SK-N-SH (cell line): ENCODE measurements at regions not wholly inside any gene's neighbourhood (a gene's known extent, or its start where the extent isn't known, plus 50 kb on each side); places are given as distances from the start of the nearest gene placed in this dataset.

Experiments
- CTCF ChIA-PET: fragments of 300-600, 350-600 bp; formaldehyde crosslinking; extraction: SDS; loops from one replicate; lab custom pipeline; 2021; lab: Yijun Ruan, JAX
- POLR2A ChIA-PET: fragments of 350-600 bp; sonication (Branson Sonifier 250); formaldehyde crosslinking; extraction: SDS; loops from one replicate; lab custom pipeline; 2020; ENCODE audit warnings: antibody characterized with exemption, inconsistent platforms; lab: Yijun Ruan, JAX
- DNase-seq: peaks from one replicate; pipeline ENCODE4 v3.0.0; 2012
- H2AFZ ChIP-seq: fragments of 200-600 bp; sonication (generic); 2 replicates; pipeline ENCODE4 v1.8.1; 2016; ENCODE audit warnings: antibody characterized with exemption, mild to moderate bottlenecking, low read depth
- H3F3A ChIP-seq: fragments of 200-600 bp; sonication (generic); replicated peaks from 2 replicates; pipeline ENCODE3; 2016; ENCODE audit warnings: antibody characterized with exemption, mild to moderate bottlenecking; ENCODE audit not compliant: insufficient read depth
- H3K27ac ChIP-seq, 2 experiments: fragments of 200-500 bp in 1 of 2; fragments of 200-600 bp in 1 of 2; sonication (Bioruptor generic) in 1 of 2; sonication (generic), shearing (Covaris generic) in 1 of 2; 2 replicates each; pipeline versions ENCODE4 v1.5.1 to v1.6.1; 2014 to 2016; ENCODE audit warnings: low read depth in 2 of 2, inconsistent platforms in 1 of 2, low read length in 1 of 2, mild to moderate bottlenecking in 1 of 2, mixed read lengths in 1 of 2
- H3K27me3 ChIP-seq: fragments of 200-600 bp; sonication (generic), shearing (Covaris generic); 2 replicates; pipeline ENCODE4 v1.6.1; 2016; ENCODE audit warnings: mixed run types; ENCODE audit not compliant: insufficient read depth
- H3K36me3 ChIP-seq, 2 experiments: fragments of 200-500 bp in 1 of 2; fragments of 200-600 bp in 1 of 2; sonication (Bioruptor generic) in 1 of 2; sonication (generic) in 1 of 2; replicated peaks in 1 of 2; 2 replicates each; pipeline versions ENCODE3 to v1.5.1; 2014 to 2016; ENCODE audit warnings: low read length in 1 of 2, mild to moderate bottlenecking in 1 of 2; ENCODE audit not compliant: insufficient read depth in 2 of 2, control insufficient read depth in 1 of 2
- H3K4me1 ChIP-seq, 2 experiments: fragments of 200-500 bp in 1 of 2; fragments of 200-600 bp in 1 of 2; sonication (Bioruptor generic) in 1 of 2; sonication (generic), shearing (Covaris generic) in 1 of 2; 2 replicates each; pipeline versions ENCODE4 v1.5.1 to v1.6.1; 2014 to 2016; ENCODE audit warnings: low read depth in 1 of 2, low read length in 1 of 2, mixed run types in 1 of 2; ENCODE audit not compliant: insufficient read depth in 2 of 2, control insufficient read depth in 1 of 2
- H3K4me2 ChIP-seq: fragments of 200-600 bp; sonication (generic), shearing (Covaris generic); 2 replicates; pipeline ENCODE4 v1.6.1; 2017; ENCODE audit warnings: mixed run types
- H3K4me3 ChIP-seq, 2 experiments: fragments of 200-500 bp in 1 of 2; fragments of 200-600 bp in 1 of 2; sonication (Bioruptor generic) in 1 of 2; sonication (generic), shearing (Covaris generic) in 1 of 2; 2 replicates each; pipeline versions ENCODE4 v1.5.1 to v1.8.1; 2014 to 2016; ENCODE audit warnings: low read depth in 2 of 2, inconsistent platforms in 1 of 2, low read length in 1 of 2, mild to moderate bottlenecking in 1 of 2, mixed read lengths in 1 of 2, moderate library complexity in 1 of 2
- H3K79me2 ChIP-seq: fragments of 200-600 bp; sonication (generic); 2 replicates; pipeline ENCODE4 v1.8.1; 2017; ENCODE audit warnings: mild to moderate bottlenecking; ENCODE audit not compliant: insufficient read depth
- H3K9ac ChIP-seq: fragments of 200-600 bp; sonication (generic); 2 replicates; pipeline ENCODE4 v1.6.1; 2017; ENCODE audit warnings: mixed run types
- H3K9me2 ChIP-seq: fragments of 200-600 bp; sonication (generic); 2 replicates; pipeline ENCODE4 v1.6.1; 2017; ENCODE audit warnings: mixed run types
- H3K9me3 ChIP-seq: fragments of 200-600 bp; sonication (generic); 2 replicates; pipeline ENCODE4 v1.6.1; 2017; ENCODE audit warnings: mixed run types, mild to moderate bottlenecking, moderate library complexity
- H4K20me1 ChIP-seq: fragments of 200-600 bp; sonication (generic); 2 replicates; pipeline ENCODE4 v1.6.1; 2017; ENCODE audit warnings: mild to moderate bottlenecking, mixed run types; ENCODE audit not compliant: insufficient read depth
- EP300 ChIP-seq, 2 experiments: IDR thresholded peaks; 2 replicates each; pipeline versions ENCODE4 v1.4.0 to v1.6.1; 2012; ENCODE audit warnings: borderline replicate concordance in 1 of 2, low read depth in 1 of 2, low read length in 1 of 2
- EZH2phosphoT487 ChIP-seq: fragments of 200-600 bp; sonication (generic); IDR thresholded peaks from 2 replicates; pipeline ENCODE4 v1.6.1; 2017; ENCODE audit warnings: low read depth, mixed run types, mild to moderate bottlenecking, antibody characterized with exemption, moderate library complexity, borderline replicate concordance
- FOXJ3 ChIP-seq: sonication (generic); formaldehyde crosslinking; IDR thresholded peaks from 2 replicates; pipeline ENCODE4 v1.5.1; 2020; ENCODE audit warnings: mild to moderate bottlenecking, missing genetic modification reagents
- FOXM1 ChIP-seq: IDR thresholded peaks from 2 replicates; pipeline ENCODE4 v1.4.0; 2012; ENCODE audit warnings: low read depth, mild to moderate bottlenecking
- GABPA ChIP-seq: IDR thresholded peaks from 2 replicates; pipeline ENCODE4 v1.4.0; 2012; ENCODE audit warnings: low read depth, mild to moderate bottlenecking
- IRF3 ChIP-seq: fragments of 150-350 bp; IDR thresholded peaks from 2 replicates; pipeline ENCODE4 v1.6.1; 2016; ENCODE audit warnings: mild to moderate bottlenecking, low read depth, low read length
- MAX ChIP-seq: IDR thresholded peaks from 2 replicates; pipeline ENCODE4 v1.4.0; 2012; ENCODE audit warnings: low read depth
- NFIC ChIP-seq: IDR thresholded peaks from 2 replicates; pipeline ENCODE4 v1.4.0; 2012; ENCODE audit warnings: borderline replicate concordance
- NRF1 ChIP-seq: IDR thresholded peaks from 2 replicates; pipeline ENCODE4 v1.6.1; 2012; ENCODE audit warnings: low read depth, mild to moderate bottlenecking, low read length
- PBX3 ChIP-seq: IDR thresholded peaks from 2 replicates; pipeline ENCODE4; 2012
- REST ChIP-seq: IDR thresholded peaks from 2 replicates; pipeline ENCODE4 v1.6.1; 2012; ENCODE audit warnings: mild to moderate bottlenecking, low read depth, low read length, moderate library complexity
- RXRA ChIP-seq: IDR thresholded peaks from 2 replicates; pipeline ENCODE4 v1.4.0; 2012; ENCODE audit warnings: low read depth, mild to moderate bottlenecking, borderline replicate concordance
- SIN3A ChIP-seq: IDR thresholded peaks from 2 replicates; pipeline ENCODE4 v1.6.1; 2012; ENCODE audit warnings: low read depth, mild to moderate bottlenecking, low read length, moderate library complexity, borderline replicate concordance
- TAF1 ChIP-seq: IDR thresholded peaks from 2 replicates; pipeline ENCODE4 v1.6.1; 2012; ENCODE audit warnings: low read depth, mild to moderate bottlenecking, low read length, moderate library complexity, borderline replicate concordance
- USF1 ChIP-seq: IDR thresholded peaks from 2 replicates; pipeline ENCODE4 v1.4.0; 2012; ENCODE audit warnings: low read depth, borderline replicate concordance
- YY1 ChIP-seq: IDR thresholded peaks from 2 replicates; pipeline ENCODE4 v1.4.0; 2012; ENCODE audit warnings: low read depth, mild to moderate bottlenecking
- ZBTB33 ChIP-seq: IDR thresholded peaks from 2 replicates; pipeline ENCODE4 v1.4.0; 2012; ENCODE audit warnings: low read depth, borderline replicate concordance
- WGBS: methylation state at CpG from one replicate; pipeline ENCODE4 v1.1.6; 2017; ENCODE audit warnings: low lambda C conversion rate; 5-methylcytosine and 5-hydroxymethylcytosine counted together

- CTCF ChIA-PET: no interaction called here
- Histone ChIP-seq H3K9me3 (no peaks in the 10 kb centered on the region), H4K20me1 (no peaks in the 10 kb centered on the region), H2AFZ (no peak overlapping the region), H3K4me3 (no peak overlapping the region), H3K4me1 (no peaks in the 10 kb centered on the region; a peak in 1 of 4 replicates), H3K36me3 (no peaks in the 10 kb centered on the region), H3K27ac (no peak overlapping the region), H3K79me2 (no peaks in the 10 kb centered on the region), H3K9ac (no peak overlapping the region), H3F3A (no peaks in the 10 kb centered on the region), H3K27me3 (no peaks in the 10 kb centered on the region), H3K4me2 (no peak overlapping the region), H3K9me2 (no peaks in the 10 kb centered on the region)
- 4% methylated on average over 2 of the region's 2 CpGs for WGBS
- no peak for TF ChIP-seq USF1
- TF ChIP-seq TAF1: no peak
- TF ChIP-seq PBX3: no peak
- TF ChIP-seq FOXM1: no peak
- TF ChIP-seq SIN3A: no peak
- no peak for TF ChIP-seq ZBTB33
- no peak for TF ChIP-seq NRF1
- TF ChIP-seq YY1: no peak
- no peak for TF ChIP-seq IRF3
- TF ChIP-seq MAX: no peak
- no peak for TF ChIP-seq FOXJ3
- TF ChIP-seq NFIC: no peak
- no peak for TF ChIP-seq GABPA
- POLR2A ChIA-PET: no interaction called here
- DNase-seq: no peak
Measured at GRCh38 chr21:15236111-15236510, 171.3 kb upstream of the NRIP1 start.

GRCh38 chr21:15240848-15241247 lies 176.0 kb upstream of the NRIP1 start:
- H3K9ac ChIP-seq: no peak overlapping the region
- no peaks in the 10 kb centered on the region for H3K9me3 ChIP-seq
- ChIA-PET POLR2A (no interaction called here), CTCF (no interaction called here)
- no peaks in the 10 kb centered on the region for H3K27me3 ChIP-seq
- no peak overlapping the region for H2AFZ ChIP-seq
- no peaks in the 10 kb centered on the region; a peak in 1 of 4 replicates for H3K4me1 ChIP-seq
- no peaks in the 10 kb centered on the region for H3K79me2 ChIP-seq
- H3F3A ChIP-seq: no peaks in the 10 kb centered on the region
- no peak overlapping the region for H3K4me2 ChIP-seq
- H4K20me1 ChIP-seq: no peaks in the 10 kb centered on the region
- H3K36me3 ChIP-seq: no peaks in the 10 kb centered on the region
- no peak for DNase-seq
- H3K4me3 ChIP-seq: no peak overlapping the region
- H3K27ac ChIP-seq: no peak overlapping the region
- WGBS: 9% methylated on average over 2 of the region's 2 CpGs
- H3K9me2 ChIP-seq: no peaks in the 10 kb centered on the region
- no peak for TF ChIP-seq REST
- TF ChIP-seq IRF3: no peak
- TF ChIP-seq TAF1: no peak
- no peak for TF ChIP-seq EZH2phosphoT487
- no peak for TF ChIP-seq EP300 (IDR thresholded peaks at IDR 0.05; ENCODE audit: borderline replicate concordance in 1 of 2, low read depth in 1 of 2, low read length in 1 of 2)
- TF ChIP-seq RXRA: no peak
